Testis (tissue), 2 donors: ENCODE measurements at regions not wholly inside any gene's neighbourhood (a gene's known extent, or its start where the extent isn't known, plus 50 kb on each side); places are given as distances from the start of the nearest gene placed in this dataset.

Source experiments
- POLR2A ChIP-seq: fragments of 450-650 bp; IDR thresholded peaks from one replicate; pipeline ENCODE4 v1.6.1; 2017; ENCODE audit warnings: antibody characterized with exemption, mild to moderate bottlenecking, moderate library complexity
- TF ChIP-seq, protein P1 (sequence below), 3 experiments: fragments of 450-650 bp in 2 of 3; fragments of 200-600 bp in 1 of 3; sonication (generic) in 1 of 3; IDR thresholded peaks; one replicate each; pipeline ENCODE4 v1.5.1; 2016 to 2019; ENCODE audit warnings: antibody characterized with exemption in 3 of 3, mild to moderate bottlenecking in 2 of 3, moderate library complexity in 1 of 3

DNA sequence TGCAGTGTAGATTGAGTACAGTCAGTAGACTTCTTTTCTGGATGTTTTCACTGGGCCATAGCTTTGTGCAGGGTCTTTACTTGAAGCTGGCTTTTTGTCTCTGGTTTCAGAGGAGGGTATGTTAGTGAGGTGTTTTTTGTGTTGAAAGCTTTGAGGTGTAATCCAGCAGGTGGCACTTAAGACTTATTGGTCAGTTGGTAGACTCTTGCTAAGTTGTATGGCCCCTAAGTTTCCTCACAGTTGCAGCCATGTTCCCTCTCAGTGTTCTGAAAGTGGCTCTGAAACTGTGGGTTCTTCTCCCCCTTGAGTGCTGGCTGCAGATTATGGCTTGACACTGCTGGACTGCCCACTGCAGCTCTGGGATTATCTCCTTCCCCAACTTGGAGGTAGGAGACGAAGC, 55.7 kb upstream of the SLC44A1 start:
- TF ChIP-seq, protein P1, sequence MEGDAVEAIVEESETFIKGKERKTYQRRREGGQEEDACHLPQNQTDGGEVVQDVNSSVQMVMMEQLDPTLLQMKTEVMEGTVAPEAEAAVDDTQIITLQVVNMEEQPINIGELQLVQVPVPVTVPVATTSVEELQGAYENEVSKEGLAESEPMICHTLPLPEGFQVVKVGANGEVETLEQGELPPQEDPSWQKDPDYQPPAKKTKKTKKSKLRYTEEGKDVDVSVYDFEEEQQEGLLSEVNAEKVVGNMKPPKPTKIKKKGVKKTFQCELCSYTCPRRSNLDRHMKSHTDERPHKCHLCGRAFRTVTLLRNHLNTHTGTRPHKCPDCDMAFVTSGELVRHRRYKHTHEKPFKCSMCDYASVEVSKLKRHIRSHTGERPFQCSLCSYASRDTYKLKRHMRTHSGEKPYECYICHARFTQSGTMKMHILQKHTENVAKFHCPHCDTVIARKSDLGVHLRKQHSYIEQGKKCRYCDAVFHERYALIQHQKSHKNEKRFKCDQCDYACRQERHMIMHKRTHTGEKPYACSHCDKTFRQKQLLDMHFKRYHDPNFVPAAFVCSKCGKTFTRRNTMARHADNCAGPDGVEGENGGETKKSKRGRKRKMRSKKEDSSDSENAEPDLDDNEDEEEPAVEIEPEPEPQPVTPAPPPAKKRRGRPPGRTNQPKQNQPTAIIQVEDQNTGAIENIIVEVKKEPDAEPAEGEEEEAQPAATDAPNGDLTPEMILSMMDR (IDR thresholded peaks at IDR 0.05), result no peak
- TF ChIP-seq POLR2A, result no peak
